Neural cell (in vitro differentiated cells): ENCODE measurements at regions not wholly inside any gene's neighbourhood (a gene's known extent, or its start where the extent isn't known, plus 50 kb on each side); places are given as distances from the start of the nearest gene placed in this dataset.

ENCODE experiments used
- EP300 ChIP-seq: fragments of 450-650 bp; conservative IDR thresholded peaks from 2 replicates; pipeline ENCODE4 v1.6.1; 2014; ENCODE audit warnings: antibody characterized with exemption, mild to moderate bottlenecking, moderate library complexity; ENCODE audit not compliant: poor library complexity, severe bottlenecking
- EZH2 ChIP-seq: fragments of 200-600, 300-800 bp; shearing (Covaris generic), sonication (generic); IDR thresholded peaks from 2 replicates; pipeline ENCODE4 v1.6.1; 2014; ENCODE audit warnings: antibody characterized with exemption, low read length, borderline replicate concordance, mild to moderate bottlenecking; ENCODE audit not compliant: insufficient read depth, poor library complexity, severe bottlenecking
- POLR2AphosphoS5 ChIP-seq: IDR thresholded peaks from 2 replicates; pipeline ENCODE4 v1.6.1; 2012
- RAD21 ChIP-seq: fragments of 450-650 bp; conservative IDR thresholded peaks from 2 replicates; pipeline ENCODE4 v1.6.1; 2014; ENCODE audit warnings: antibody characterized with exemption, mild to moderate bottlenecking, moderate library complexity
- SMC3 ChIP-seq: fragments of 450-650 bp; conservative IDR thresholded peaks from 2 replicates; pipeline ENCODE4 v1.6.1; 2014; ENCODE audit warnings: antibody characterized with exemption, mild to moderate bottlenecking, moderate library complexity; ENCODE audit not compliant: poor library complexity
- TAF1 ChIP-seq: IDR thresholded peaks from 2 replicates; pipeline ENCODE4 v1.6.1; 2012; ENCODE audit warnings: low read depth
- TF ChIP-seq, protein P1 (sequence below): fragments of 450-650 bp; IDR thresholded peaks from 2 replicates; pipeline ENCODE4 v1.5.1; 2014; ENCODE audit warnings: antibody characterized with exemption, mild to moderate bottlenecking, moderate library complexity; ENCODE audit not compliant: poor library complexity, severe bottlenecking
- TF ChIP-seq, protein P2 (sequence below): IDR thresholded peaks from 2 replicates; pipeline ENCODE4 v1.6.1; 2012; ENCODE audit warnings: borderline replicate concordance

DNA sequence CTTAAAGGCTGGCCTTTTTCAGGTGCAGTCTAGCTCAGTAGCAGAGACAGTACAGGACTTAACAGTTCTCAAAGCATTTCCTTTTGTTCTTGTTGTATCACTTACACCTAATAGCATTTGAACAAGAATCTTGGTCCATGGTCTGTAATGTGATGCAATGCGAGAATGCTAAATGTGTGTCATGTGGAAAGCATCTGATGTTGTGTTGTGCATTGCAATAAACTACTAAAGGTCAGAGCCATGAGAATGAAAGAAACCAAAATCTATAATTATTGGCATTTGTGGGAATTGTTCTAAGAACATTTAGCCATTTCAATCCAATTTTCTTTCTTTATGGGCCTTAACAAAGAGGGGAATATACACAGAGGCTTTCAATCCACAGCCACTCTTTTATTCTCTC is 324.5 kb upstream of the ROBO2 start:
- TF ChIP-seq POLR2AphosphoS5: no peak
- TF ChIP-seq, protein P1, sequence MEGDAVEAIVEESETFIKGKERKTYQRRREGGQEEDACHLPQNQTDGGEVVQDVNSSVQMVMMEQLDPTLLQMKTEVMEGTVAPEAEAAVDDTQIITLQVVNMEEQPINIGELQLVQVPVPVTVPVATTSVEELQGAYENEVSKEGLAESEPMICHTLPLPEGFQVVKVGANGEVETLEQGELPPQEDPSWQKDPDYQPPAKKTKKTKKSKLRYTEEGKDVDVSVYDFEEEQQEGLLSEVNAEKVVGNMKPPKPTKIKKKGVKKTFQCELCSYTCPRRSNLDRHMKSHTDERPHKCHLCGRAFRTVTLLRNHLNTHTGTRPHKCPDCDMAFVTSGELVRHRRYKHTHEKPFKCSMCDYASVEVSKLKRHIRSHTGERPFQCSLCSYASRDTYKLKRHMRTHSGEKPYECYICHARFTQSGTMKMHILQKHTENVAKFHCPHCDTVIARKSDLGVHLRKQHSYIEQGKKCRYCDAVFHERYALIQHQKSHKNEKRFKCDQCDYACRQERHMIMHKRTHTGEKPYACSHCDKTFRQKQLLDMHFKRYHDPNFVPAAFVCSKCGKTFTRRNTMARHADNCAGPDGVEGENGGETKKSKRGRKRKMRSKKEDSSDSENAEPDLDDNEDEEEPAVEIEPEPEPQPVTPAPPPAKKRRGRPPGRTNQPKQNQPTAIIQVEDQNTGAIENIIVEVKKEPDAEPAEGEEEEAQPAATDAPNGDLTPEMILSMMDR: no peak
- no peak for TF ChIP-seq EZH2
- TF ChIP-seq, protein P2, sequence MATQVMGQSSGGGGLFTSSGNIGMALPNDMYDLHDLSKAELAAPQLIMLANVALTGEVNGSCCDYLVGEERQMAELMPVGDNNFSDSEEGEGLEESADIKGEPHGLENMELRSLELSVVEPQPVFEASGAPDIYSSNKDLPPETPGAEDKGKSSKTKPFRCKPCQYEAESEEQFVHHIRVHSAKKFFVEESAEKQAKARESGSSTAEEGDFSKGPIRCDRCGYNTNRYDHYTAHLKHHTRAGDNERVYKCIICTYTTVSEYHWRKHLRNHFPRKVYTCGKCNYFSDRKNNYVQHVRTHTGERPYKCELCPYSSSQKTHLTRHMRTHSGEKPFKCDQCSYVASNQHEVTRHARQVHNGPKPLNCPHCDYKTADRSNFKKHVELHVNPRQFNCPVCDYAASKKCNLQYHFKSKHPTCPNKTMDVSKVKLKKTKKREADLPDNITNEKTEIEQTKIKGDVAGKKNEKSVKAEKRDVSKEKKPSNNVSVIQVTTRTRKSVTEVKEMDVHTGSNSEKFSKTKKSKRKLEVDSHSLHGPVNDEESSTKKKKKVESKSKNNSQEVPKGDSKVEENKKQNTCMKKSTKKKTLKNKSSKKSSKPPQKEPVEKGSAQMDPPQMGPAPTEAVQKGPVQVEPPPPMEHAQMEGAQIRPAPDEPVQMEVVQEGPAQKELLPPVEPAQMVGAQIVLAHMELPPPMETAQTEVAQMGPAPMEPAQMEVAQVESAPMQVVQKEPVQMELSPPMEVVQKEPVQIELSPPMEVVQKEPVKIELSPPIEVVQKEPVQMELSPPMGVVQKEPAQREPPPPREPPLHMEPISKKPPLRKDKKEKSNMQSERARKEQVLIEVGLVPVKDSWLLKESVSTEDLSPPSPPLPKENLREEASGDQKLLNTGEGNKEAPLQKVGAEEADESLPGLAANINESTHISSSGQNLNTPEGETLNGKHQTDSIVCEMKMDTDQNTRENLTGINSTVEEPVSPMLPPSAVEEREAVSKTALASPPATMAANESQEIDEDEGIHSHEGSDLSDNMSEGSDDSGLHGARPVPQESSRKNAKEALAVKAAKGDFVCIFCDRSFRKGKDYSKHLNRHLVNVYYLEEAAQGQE: no peak
- no peak for TF ChIP-seq EP300
- TF ChIP-seq RAD21: no peak
- TF ChIP-seq TAF1: no peak
- TF ChIP-seq SMC3: no peak
